Embryonic facial prominence (tissue), 1 donor: ENCODE measurements at regions not wholly inside any gene's neighbourhood (a gene's known extent, or its start where the extent isn't known, plus 50 kb on each side); places are given as distances from the start of the nearest gene placed in this dataset.
"Not testable (repeated sequence)": the region's sequence is repeated elsewhere in the genome, so short reads cannot be mapped to it uniquely, and the experiment has no call there.

ENCODE experiments used
- DNase-seq: peaks from one replicate; pipeline ENCODE4 v3.0.0-alpha.2; 2016; ENCODE audit errors: extremely low spot score

DNA sequence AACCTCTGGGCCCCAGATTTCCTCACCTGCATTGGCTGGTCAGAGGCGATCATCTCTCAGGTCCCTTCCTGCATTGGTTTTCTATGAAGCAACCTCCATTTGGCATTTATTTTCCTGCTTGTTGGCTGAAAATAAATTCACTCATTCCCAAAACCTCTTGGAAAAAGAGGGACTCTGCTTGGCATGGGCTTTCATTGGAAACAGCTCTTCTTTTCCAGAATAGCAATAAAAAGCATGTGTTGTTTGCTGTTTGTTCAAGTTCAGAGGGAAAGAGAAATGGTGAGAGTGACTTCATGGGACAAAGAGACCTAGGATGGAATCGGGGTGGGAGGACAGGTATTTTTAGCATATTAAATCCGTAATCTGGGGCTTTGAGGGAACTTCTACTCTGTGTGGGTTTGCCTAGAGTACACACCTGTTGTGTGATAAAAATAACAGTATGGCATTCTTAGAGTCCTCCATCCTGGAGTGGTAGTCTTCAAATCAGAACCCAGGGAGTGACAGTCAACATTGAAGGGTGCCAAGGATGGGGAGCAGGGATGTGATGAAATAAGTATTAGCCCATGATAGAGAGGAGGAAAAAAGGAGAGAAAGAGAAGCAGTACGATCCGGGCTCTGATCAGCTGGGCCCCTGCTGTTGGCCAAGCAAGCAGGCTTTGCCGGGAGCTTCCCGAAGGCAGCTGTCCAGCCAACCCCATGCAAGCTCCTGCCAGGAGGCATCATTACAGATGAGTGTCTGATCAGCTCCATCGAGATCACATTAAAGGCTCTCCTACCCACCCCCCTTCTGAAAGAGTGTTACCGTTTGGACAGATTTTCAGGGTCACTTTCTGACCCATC lies 131.9 kb upstream of the NFIA start:
- no peak for DNase-seq

DNA sequence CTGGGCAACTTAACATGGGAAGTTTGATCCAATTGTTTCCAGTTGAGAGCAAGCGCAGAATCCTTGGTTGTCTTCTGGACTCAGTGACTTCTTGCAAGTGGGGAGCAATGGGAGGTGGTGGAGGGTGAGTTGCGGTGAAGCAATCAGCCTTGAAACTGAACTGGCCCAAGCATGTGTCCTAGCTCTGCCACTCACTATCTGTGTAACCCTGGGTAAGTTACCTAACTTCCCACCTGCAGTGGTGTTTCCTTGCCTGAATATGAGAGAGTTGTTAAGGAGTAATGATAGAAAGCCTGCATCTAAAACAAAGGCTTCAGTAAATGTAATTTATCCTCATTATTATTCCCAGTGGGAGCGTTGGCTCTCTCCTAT lies 132.5 kb upstream of the NFIA start:
- DNase-seq = no peak

DNA sequence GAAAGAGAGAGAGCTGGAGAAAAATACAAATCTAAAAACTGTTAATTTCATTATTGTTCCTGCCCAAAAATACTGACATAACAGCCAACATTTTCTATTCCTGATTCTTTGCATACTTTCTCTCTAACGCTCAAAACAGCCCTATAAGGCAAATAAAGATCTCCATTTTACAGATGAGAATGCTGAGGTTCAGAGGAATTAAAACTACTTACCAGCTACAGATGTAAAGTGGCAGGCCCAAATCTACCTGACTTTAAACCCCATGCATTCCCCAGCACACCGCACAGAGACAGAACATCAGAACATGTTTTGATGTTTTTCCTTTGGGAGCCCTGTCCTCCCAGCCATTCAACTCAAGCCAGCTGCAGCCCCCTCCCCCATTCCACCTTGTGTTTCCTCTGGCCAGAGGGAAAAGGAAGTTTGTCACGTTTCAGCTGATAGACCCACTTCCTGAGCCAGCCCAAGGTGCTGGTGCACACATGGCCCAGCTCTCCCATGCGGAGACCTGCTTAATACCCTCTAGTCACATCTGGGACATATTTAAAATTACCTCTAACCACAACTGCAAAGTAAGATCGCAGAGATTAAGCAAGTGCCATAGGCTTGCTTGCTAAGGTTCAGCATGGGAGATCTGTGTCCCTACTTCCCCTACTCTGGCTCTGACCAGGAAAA lies 133.1 kb upstream of the NFIA start:
- no peak for DNase-seq

DNA sequence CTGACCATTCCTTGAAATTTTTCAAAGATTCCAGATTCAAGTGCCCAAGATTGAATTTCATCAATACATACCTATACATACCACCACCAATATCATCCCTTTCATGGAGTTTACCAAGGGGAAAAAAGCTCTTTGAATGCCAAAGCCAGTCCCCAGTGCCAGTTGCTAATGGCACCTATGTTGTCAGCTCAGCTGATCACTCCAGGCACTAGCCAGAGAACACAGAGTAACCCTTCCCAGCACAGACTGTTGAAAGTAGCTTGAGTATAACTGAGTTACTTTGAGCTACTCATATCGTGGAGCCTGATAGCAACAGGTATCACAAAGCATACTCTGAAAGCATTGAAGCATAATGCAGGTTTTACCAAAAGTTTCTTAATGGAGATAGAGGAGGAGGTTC lies 133.9 kb upstream of the NFIA start:
- DNase-seq = no peak

DNA sequence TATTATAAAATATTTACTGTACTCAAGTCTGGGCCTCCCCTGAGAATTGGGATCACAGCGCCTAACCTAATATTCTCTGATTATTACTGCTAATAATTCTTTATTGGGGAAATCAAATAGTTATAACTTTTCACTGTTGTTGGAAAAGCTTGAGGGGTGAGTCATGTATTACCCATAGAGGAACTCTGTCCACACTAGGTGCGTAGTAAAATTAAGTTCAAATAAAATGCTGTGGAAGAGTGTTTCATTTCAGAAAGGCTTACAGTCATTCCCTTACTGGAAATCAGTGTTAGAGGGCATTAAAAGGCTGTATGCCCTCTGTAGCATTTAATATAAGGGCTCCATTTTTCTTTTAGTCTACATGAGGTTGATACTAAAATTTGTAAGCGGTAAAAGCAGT lies 135.0 kb upstream of the NFIA start:
- DNase-seq = no peak

DNA sequence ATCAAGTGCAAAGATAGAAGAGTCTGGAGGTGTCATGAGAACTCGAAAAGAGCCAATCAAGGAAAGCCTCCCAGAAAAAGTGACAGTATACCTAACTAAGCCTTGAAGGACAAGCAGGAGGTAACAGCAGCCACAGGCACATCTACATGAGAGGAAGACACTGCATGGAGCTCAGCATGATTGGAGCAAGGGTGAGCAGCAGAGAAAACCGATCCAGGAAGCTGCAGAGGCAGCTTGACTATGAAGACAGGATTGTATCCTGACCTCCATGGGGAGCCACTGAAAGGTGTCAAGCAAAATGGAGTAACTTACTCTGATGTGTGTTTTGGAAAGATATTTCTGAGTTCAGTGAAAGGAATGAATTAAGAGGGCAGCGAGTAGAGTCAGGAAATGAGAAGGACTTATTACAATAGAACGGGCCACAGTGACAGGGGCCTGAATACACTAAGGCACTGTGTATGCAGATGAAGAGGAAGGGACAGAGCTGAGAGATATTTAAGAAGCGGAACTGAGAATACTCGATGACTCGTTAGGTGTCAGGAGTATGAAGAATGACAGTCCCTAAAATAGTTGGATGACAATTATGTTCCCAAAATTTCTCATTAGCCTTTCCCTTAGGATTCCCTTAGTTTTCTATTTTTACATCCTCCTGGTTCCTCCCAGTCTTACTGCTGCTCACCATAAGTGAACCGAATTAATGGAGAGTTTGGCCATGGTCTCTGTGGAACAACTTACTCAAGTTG lies 139.3 kb upstream of the NFIA start:
- DNase-seq = no peak

DNA sequence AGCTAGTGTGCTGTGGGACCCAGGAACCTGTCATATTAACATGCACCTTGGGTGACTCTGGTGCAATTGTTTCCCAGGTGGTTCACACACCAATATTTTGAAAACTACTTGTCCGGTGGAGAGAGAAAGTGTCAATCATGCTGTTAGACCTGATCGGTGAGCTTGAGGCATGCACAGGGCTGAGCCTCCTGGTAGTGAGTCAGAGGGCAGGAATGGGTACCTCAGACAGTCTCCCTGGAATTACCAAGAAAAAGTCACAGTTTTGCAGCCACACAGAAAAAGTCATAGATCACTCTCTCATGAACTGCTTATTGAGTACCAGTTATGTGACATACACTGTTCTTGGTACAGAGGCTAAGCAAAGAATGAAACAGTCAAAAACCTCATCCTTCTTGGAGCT lies 140.1 kb upstream of the NFIA start:
- no peak for DNase-seq

DNA sequence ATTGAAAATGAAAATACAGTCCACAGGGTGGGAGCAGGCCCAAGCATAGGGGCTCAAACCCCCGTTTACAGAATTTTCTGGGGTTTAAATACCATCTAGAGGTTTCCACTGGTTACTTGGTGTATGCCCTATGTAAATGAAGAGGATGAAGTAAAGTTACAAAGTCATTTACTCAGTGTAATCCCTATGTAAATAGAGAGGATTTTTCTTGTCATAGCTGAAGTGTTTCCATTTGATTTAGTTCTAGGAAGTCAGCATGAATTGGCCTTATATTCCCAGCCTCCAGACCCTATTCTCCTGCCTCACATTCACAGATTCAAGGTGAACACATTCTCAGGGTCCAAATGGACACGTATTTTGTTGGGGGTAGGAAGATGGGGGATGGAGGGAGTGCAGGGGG lies 141.7 kb upstream of the NFIA start:
- DNase-seq = not testable (repeated sequence)

DNA sequence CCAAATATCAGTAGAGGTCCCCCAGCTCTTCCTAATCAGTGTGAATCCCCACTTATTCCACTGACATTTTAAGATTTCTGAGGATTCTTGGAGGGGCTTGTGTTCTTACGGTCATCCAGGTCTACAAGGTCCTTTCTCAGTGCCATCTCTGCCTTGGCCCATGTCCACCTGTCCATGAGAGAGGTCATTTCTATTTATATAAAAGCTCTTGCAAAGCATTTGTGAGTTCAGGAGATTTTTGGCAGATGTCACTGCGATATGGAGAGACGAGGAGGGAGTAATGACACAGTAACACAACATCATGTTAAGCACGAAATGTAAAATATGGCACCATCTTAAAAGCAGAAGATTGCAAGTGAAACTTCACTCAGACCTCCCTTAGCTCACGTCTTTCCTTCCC lies 144.6 kb upstream of the NFIA start:
- DNase-seq = no peak

DNA sequence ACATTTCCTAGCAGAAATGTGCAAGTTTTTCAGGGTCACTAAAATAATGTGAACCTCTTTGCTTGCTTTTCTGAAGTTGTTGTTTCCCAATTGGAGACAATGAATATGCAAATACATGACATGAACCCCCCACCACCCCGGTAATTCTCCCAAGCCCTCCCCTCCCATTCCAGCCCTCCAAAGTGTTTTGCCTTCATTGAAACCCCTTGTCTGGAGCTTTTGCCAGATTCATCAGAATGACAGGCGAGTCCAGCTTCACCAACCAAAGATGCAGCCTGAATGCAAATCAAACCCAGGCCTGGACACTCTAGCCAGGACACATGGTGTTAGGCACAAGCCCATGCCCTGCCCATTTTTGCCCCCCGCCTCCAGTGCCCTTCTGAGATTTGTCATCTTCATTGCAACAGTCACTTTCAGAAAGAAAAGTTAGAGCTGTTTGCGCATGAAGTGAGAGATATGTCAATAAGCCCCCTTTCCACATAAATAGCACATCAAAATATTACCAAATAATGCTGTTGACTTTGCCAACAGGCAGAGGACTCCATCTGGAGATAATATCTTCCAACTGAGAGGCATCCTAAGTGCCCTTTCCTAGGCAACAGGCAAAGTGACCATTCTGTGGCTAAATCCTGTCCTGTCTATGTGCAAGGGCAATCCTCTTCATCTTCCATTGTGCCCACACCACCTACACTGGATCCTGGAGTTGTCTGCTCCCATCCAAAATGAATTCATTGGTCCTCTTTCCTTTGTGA lies 145.6 kb upstream of the NFIA start:
- DNase-seq = no peak

DNA sequence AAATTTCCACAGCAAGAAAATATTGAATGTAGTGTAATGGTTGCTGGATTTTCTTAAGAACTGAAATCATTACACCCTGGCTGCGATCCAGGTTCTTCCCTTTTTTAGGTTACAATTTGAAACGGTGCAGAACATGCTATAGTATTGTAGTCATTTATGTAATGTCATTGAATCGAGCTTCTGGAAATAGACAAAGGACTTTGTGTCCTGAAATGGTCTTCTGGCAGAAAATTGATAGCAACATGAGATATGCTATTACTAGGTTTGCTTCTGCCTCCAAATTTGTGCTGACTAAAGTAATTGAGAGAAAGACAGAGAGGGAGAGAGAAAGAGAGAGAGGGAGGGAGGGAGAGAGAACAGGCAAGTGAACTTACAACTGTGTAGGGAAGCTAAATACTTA lies 146.2 kb upstream of the NFIA start:
- DNase-seq = peak; percentile 68

DNA sequence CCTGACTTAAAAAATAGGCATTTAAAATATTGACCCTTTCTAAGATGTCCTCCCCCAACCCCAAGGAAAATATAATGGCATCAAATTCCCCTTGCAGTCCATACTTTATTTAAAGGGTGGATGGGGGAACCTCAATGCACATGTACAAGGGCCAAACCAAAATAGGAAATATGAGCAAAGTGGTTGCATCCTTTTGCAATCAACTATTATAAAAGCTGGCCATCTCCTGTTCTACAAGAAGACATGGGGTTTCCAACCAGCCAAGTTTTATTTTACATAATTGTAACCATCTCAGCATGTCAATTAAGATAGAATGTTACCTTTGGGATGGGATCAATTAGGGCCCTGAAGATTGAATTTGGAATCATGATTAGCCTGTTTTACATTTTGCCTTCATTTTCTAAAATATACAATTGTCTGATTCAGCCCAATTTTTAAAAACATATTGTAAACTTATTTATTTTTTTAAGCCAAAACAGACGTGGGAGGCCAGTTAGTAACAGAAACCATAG lies 146.7 kb upstream of the NFIA start:
- DNase-seq = peak; percentile 62

DNA sequence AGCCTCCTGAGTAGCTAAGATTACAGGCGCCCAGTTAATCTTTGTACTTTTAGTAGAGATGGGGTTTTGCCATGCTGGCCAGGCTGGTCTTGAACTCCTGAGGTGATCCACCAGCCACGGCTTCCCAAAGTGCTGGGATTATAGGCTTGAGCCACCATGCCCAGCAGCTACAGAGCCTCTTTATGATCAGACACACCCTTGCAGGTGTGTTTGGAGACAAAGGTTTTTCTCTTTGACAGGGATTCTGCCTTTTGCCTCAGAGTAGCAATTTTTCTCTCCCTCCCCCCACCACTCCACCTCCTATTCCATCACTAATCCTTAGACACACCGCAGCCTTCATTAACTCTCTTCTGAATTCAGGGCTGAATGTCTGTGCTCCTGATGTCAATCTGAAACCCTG lies 152.2 kb upstream of the NFIA start:
- DNase-seq = no peak

DNA sequence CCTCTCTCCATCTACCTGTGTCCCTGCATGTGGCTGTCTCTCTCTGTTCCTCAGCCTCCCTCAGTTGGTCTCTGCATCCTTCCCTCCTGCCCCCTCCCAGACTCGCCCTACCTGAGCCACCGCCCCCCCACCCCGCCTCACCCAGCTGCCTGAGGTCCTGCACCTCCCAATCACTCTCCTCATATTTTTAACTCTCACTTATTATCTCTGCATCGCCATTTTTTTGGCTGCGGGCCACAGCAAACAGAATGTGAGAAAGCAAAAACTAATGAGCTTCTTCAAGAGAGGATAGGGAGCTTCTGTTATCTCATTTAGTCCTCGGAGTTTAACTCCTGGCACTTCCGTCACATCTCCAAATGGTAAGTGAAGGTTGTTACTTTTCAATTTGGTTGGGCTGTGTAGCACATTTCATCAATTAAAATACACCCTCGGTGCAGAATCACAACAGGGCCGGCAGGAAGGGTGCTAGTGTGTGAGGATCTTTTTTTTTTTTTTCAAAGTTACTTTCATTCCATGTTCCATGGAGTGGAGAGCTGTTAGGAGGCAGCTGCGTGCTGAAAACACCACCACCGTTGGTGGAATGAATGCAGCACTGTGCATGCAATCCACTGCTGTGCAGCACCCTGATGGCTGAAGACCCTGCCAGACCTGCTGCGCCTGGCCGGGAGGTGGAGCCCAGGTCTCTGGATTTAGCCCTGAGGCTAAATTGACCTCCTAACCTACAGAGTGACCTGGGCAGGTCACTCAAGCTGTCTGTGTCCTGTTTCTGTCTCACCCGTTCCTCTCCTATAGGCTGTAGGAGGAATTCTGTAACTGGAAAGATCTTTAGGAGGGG lies 157.2 kb upstream of the NFIA start:
- no peak for DNase-seq

DNA sequence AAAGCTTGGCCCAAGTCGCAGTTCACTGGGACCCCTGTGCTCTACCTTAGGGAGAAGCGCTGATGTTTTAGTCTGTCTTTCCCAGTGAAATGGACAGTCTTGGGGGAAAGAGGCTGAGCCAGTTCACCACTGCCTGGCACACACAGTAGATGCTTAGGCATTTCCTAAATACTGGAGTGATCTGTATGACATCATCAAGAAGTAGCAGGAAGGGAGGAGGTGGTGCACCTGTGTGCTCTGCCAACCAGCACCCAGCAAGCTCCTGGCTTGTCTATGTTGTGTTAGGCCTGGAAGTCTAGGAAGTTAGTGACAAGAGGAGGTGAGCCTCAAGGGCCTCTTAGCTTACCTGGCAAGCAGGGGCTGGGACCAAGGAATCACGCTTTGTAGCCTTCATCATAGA lies 158.2 kb upstream of the NFIA start:
- DNase-seq = no peak

DNA sequence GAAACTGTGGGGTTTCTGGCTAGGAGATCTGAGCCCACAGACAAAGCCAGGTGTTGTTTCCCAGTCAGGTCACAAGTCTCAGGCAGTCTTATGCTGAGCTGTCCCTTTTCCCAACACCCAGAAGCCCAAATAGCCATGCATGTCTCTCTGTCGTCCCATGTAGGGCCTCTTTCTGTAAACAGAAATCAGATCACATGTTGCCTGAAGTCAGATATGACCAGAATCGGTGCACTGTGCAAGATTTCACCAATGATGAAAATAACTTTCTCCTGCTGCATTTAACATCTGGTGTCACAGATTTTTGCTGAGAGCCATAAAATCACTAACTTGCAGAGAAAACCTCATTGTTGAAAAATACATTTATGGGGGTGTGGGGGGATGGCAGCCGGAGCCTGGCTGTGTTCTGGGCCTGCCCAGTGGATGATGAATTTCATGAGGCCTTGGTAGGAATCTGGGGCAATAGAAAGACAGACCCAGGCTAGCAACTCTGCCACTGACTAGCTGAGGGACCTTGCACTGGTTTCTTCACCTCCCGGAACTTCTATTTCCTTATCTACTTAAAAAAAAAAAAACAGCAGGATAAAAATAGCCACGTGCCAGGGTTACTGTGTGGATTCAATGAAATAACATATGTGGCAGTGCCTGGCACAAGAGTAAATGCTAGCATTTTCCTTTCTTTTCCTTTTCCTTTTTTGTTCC lies 158.8 kb upstream of the NFIA start:
- no peak for DNase-seq

DNA sequence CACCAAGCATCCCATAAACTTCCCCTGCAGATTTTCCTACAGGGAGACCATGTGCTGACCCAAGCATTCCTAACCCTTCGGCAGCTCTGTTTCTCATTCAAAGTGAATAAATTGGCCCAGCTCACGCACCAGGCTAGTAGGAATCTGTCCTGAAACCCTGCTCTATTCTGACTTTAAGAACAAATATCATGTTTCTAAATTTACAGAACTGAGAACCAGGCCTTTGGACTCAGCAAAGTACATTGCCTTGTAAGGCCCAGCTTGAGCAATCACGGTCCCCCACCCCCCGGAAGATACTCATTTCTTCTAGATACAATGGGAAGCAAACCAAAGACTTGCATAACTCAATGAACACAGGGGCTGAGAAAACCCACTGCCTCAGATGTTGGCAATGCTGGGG lies 160.1 kb upstream of the NFIA start:
- no peak for DNase-seq

DNA sequence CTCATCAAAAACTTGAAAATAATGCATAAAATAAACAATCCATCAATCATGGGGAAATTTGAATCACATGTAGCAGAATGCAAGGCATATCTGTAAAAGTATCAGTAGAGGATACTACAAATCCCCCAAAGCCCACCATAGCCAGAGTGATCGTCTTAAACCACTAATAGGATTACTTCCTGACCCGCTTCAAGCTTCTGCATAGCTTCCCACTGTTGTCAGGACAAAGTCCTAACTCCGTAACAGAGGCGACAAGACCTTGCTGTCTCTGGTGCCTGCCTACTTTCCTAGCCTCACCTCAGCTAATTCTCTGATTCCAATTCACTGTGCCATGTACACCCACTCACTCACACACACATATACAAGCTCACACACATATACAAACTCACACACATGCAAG lies 161.2 kb upstream of the NFIA start:
- DNase-seq = no peak

DNA sequence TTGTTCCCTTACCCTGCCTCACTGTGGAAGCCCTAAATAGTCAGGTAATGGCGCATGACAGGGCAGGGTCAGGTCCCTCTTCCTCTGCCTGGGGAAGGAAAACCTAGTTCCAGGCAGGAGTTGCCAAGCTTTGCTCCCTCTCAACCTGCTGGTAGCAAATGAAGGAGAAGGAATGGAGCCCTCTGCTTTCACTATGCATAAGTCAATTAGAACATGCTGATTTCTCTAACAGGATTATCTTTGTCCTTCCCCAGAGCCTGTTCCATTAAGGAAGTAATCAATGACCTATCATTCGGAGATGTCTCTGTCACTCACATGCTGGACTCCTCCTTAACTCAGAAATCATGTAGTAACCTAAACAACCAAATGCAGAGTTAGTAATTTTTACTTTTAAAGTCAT lies 161.8 kb upstream of the NFIA start:
- DNase-seq = no peak

DNA sequence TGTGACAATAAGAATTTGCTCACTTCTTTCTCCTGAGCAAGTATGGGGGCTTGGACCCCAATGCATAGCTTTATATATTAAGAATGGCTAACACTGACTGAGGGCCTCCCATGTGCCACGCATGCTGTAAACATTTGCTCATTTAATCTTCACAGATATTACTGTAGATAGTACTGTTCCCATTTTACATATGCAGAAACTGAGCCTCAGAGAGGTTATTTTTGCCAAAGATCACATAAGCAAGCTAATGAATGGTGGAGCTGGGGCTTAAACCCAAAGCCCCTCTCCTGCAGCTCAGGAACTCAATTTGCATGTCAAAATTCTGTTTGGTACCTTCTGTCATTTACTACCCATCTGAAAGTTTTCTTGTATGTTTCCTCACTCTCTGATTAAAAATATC lies 163.5 kb upstream of the NFIA start:
- DNase-seq = no peak
